Activated effector memory CD4-positive, alpha-beta T cell treated with anti-CD3 and anti-CD28 coated beads, Interleukin-2, amount 50 U/mL, for 16 hours (primary cell): ENCODE measurements at regions not wholly inside any gene's neighbourhood (a gene's known extent, or its start where the extent isn't known, plus 50 kb on each side); places are given as distances from the start of the nearest gene placed in this dataset.
"Not testable (repeated sequence)": the region's sequence is repeated elsewhere in the genome, so short reads cannot be mapped to it uniquely, and the experiment has no call there.

ENCODE experiments used
- DNase-seq: peaks from one replicate; pipeline ENCODE4 v3.0.0-alpha.2; 2020

- DNase-seq, result no peak
These were observed 202.9 kb downstream of the USP25 start for GRCh38 chr21:15932726-15933125.

- no peak for DNase-seq
These were observed 205.7 kb downstream of the USP25 start for GRCh38 chr21:15935530-15935929.

DNA sequence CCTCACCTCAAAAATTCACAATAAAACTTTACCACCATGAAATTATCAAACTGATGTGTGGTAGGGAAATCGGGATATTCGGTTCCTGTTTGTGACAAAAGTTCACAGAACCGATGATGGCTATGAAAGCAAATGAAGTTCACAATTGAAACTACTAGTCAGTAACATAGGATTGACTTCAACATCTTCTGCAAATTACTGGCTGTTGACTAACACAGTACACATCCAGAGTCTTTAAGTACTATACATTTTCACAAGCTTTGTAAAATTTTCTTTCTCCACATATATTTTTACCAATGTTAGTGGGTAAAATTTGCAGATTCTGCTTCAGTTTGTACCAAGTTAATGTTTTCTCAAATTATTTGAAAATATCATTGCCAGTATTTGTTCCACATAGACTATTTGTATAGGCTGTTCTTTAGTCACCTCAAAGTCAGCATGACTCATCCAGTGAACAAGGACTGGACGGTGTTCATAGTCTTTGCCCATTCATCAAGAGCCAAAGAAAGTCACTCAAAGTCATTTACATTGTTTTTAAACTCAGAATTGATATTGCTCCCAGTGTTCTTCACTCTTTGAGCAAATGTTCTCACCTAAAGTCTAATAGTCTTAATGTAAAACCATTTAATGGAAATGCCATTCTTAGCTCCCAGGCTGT, 213.4 kb downstream of the USP25 start:
- DNase-seq, result no peak

DNA sequence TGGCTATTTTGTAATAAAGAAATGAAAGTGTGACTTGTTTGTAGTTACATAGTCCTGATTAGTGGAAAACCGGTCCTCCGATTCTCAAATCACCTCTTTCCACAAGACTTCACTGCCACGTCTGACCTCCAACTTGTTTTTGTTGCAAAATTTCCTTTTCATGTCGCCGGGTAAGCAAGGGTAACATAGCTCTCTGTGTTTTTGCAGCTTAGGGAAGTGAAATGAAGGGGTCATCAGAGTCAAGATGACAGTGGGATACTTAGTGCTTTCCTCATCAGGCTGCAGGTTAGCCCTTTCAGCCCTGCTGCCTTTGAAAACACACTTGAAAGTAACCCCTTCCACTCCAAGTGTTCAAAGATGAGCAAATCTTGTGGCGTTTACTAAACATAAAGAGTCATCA, 217.9 kb downstream of the USP25 start:
- DNase-seq, result no peak

- no peak for DNase-seq
These were observed 223.9 kb downstream of the USP25 start for GRCh38 chr21:15953551-15954116.

DNA sequence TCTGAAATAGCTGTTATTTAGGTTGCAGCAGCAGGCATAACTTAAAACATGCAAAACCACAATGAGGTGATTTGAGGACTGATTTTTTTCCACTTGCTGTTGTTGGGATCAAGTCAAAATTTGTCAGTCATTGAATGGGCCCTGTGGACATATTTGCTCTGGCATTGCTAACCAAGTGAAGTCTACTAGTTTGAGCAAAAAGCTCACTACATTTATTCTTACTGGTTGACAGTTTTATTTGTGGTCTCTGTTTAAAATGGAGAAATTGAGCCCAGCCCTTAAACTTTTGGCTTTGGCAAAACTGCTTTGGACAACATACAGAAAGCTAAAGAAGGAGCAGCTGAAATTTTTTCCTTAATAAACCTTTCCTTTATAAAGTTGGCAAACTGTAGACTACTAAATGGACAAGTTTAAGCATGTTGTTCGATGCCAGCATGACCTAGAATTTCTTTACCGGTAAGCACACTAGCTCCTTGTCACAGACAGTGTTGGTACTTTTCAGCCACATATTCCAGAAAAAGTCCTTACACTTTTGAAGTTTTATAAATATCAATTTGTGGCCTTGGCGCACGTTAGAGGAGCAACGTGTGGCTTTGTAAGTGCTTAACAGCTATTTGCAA, 234.6 kb downstream of the USP25 start:
- DNase-seq, result no peak

DNA sequence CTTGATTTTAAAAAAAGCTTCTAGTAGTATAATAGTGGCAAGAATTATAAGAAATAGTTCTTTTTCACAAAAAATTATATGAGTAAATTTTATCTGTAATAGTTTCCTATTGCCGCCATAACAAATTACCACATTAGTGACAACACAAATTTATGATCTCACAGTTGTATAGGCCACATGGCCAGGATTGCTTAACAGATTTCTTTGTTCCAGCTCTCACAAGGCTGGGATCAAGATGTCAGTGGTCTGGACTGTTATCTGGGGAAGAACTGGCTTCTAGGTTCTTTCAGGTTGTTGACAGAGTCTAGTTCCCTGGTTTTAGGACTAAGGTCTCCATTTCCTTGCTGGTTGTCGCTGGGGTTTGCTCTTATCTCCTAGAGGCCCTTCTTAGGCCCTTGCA, 236.4 kb downstream of the USP25 start:
- DNase-seq, result no peak

- DNase-seq, result no peak
These were observed 236.9 kb downstream of the USP25 start for GRCh38 chr21:15966651-15967050.

GRCh38 chr21:15967661-15968060, 237.9 kb downstream of the USP25 start:
- DNase-seq, result no peak

- DNase-seq, result no peak
These were observed 239.1 kb downstream of the USP25 start for GRCh38 chr21:15968776-15969310.

GRCh38 chr21:15976807-15977206, 247.0 kb downstream of the USP25 start:
- no peak for DNase-seq

DNA sequence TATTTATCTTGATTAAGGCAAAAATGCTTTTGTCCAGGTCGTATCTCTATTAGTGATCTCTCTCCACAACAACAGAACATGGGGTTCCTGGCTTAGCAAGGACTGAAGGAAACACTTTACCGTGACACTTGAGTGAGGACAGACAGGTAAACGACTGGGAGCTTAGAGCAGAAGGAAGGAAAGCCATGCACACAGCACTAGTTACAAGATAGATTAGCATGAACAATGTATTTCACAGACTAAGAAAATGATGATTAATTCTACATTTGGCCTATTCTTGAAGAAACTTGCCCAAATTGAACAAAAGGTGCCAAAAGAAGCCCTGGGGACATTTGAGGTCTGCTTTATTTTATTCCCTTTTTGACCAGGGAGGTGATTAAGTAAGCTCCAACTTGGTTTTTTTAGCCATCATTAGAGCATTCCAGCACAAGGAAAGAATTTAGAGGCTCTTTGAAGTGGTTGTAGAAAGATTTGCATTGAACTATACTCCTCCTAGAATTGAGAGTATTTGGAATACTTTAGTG, 248.5 kb downstream of the USP25 start:
- no peak for DNase-seq

- not testable (repeated sequence) for DNase-seq
These were observed 249.7 kb downstream of the USP25 start for GRCh38 chr21:15979493-15979892.

GRCh38 chr21:15986277-15986676, 256.5 kb downstream of the USP25 start:
- DNase-seq, result no peak

DNA sequence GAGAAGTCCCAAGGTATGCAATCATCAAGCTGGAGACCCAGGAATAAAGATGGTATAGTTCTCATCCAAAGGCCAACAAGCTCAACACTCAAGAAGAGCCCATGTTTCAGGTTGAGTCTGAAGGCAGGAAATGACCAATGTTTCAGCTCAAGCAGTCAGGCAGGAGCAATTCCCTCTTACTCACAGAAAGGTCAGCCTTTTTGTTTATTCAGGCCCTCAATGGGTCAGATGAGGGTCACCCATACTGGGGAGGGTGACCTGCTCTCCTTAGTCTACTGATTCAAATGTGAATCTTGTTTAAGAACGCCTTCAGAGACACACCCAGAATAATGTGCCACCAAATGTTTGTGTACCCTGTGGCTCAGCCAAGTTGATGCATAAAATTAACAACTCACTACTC, 262.4 kb downstream of the USP25 start:
- no peak for DNase-seq

DNA sequence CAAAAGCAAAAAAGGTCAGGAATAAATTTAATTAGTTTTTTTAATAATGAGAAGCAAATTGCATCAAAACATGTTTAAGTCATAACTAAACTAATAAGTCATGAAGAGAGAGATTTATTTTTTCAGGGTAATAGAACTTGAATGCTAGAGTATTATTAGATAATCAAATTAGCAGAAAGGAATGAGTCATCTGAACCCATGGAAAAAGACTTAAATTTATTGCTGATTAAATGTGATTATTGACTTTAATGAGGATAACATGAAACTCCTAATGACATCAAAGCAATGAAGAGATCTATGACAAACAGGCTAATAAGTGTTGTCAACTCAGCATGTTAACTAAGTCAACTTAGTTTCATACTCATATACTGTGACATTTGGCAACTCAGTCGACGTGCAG, 264.2 kb downstream of the USP25 start:
- no peak for DNase-seq

DNA sequence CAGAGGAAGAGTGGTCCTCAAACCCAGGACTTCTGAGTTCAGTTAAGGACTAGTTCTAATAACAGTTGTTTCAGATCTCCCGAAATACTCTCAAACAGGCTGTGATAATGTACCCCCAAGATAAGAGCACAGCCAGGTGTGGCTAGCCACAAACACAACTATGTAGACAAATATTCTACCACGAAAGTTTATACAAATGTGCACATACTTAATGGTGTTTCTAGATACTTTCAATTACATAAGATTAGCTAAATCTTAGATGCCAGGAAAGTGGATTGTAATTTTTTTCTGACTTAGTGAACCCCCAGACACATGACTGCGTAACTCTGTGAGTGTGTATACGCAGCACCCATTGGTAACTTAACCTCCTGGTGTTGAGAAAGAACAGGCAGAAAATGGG, 270.0 kb downstream of the USP25 start:
- no peak for DNase-seq

DNA sequence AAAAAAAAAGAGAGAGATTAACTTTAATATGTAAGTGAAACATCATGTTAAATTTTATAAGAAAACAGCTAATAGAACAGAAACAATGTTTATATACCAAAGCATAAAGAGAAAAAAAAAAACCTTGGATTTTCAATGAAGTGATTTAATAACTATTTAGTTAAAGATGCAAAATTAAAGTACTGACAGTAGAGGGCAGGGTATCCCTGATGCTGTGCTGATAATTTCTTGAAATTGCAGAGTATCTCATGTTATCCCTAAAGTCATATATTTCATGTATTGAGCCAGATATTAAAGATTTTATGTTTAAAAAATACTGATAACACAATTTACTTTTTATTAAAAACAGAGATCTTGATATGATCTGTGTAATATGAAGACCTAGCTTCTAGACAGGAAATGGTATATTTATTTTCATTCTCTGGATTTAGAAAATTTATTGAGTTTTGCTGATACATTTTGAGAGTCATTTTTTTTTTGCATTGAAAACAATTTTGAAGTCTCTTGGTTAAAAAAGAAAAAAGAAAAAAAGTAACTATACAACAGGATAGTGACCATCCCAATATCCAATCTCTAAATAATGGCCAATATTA, 273.2 kb downstream of the USP25 start:
- DNase-seq, result no peak

- DNase-seq, result no peak
These were observed 274.3 kb downstream of the USP25 start for GRCh38 chr21:16004086-16004485.

GRCh38 chr21:16004523-16004922, 274.7 kb downstream of the USP25 start:
- no peak for DNase-seq

- DNase-seq, result no peak
These were observed 276.2 kb downstream of the USP25 start for GRCh38 chr21:16005996-16006395.

- no peak for DNase-seq
These were observed 278.2 kb downstream of the USP25 start for GRCh38 chr21:16007943-16008342.

DNA sequence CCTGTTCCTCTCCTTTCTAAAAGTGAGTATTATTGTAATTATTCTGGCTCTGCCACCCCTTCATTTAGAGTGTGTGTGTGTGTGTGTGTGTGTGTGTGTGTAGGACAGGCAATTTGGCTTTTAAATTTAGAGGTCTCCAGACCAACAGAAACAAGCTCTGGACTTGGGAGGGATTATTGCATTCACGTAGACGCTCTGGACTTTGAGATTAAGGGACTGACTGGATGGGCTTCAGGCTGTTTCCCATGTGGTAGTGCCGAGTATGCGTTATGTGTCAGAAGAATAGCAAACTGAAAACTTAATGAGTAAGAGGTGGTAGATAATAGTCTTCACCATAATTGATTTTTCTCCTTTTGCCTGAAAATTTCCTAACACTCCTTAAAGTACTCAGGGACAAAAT, 281.9 kb downstream of the USP25 start:
- DNase-seq, result no peak

GRCh38 chr21:16013570-16013969, 283.8 kb downstream of the USP25 start:
- no peak for DNase-seq
